Mesothelial cell of epicardium (in vitro differentiated cells): ENCODE measurements at regions not wholly inside any gene's neighbourhood (a gene's known extent, or its start where the extent isn't known, plus 50 kb on each side); places are given as distances from the start of the nearest gene placed in this dataset.

Experiments used
- DNase-seq, 2 experiments: peaks; one replicate each; pipeline ENCODE4 v3.0.0; 2021; ENCODE audit warnings: low spot score in 2 of 2; ENCODE audit not compliant: unreplicated experiment in 2 of 2
- H3K27ac Mint-ChIP-seq: 2 replicates; pipeline ENCODE4 v1.8.0; 2021; ENCODE audit warnings: mixed read lengths
- H3K27me3 Mint-ChIP-seq: 2 replicates; pipeline ENCODE4 v1.8.0; 2021; ENCODE audit warnings: low read depth, mixed read lengths
- H3K36me3 Mint-ChIP-seq: 2 replicates; pipeline ENCODE4 v1.8.0; 2021; ENCODE audit warnings: mixed read lengths
- H3K4me1 Mint-ChIP-seq: 2 replicates; pipeline ENCODE4 v1.8.0; 2021; ENCODE audit warnings: mixed read lengths
- H3K4me3 Mint-ChIP-seq: 2 replicates; pipeline ENCODE4 v1.8.0; 2021; ENCODE audit warnings: mild to moderate bottlenecking, moderate library complexity, mixed read lengths
- H3K9me3 Mint-ChIP-seq: 2 replicates; pipeline ENCODE4 v1.8.0; 2021; ENCODE audit warnings: mixed read lengths
- TF ChIP-seq, protein P1 (sequence below): fragments of 200-600 bp; sonication (generic); IDR thresholded peaks from one replicate; pipeline ENCODE4 v1.5.0; 2021; ENCODE audit warnings: antibody characterized with exemption; ENCODE audit not compliant: unreplicated experiment

DNA sequence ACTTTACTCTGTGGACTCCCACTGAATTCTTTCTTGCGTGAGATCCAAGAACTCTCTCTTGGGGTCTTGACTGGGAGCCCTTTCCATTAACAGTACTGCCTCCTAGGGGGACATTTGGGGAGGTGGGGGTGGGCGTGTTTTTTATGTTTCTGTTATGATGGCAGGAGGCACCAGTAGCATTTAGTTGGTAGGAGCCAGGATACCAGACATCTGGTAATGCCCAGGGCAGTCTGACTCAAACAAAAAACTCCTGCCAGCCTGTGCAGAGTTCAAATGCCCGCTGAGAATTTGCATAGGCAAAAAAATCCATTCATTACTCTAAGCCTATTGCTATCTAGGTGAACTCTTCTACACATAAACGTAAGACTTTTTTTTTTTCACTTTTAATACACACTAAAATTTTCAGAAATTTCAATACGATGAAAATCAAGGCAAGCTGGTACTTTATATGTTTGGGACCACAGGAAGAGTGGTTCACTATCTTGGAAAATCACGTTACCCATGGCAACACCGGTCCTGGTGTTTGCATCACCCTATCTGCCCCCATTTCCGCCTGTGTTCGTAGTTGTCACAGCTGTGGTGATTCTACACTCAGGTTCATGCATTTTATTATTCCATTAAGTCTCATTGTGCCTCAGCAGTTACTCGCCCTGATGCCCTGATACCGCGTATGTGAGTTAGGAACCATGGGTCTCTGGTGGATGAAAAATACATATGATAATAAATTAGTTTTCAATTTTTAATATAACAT lies 121.1 kb upstream of the XYLT1 start:
- TF ChIP-seq, protein P1, sequence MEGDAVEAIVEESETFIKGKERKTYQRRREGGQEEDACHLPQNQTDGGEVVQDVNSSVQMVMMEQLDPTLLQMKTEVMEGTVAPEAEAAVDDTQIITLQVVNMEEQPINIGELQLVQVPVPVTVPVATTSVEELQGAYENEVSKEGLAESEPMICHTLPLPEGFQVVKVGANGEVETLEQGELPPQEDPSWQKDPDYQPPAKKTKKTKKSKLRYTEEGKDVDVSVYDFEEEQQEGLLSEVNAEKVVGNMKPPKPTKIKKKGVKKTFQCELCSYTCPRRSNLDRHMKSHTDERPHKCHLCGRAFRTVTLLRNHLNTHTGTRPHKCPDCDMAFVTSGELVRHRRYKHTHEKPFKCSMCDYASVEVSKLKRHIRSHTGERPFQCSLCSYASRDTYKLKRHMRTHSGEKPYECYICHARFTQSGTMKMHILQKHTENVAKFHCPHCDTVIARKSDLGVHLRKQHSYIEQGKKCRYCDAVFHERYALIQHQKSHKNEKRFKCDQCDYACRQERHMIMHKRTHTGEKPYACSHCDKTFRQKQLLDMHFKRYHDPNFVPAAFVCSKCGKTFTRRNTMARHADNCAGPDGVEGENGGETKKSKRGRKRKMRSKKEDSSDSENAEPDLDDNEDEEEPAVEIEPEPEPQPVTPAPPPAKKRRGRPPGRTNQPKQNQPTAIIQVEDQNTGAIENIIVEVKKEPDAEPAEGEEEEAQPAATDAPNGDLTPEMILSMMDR = no peak
- peaks cover 6% of the 10 kb centered on the region for H3K9me3 Mint-ChIP-seq
- H3K4me1 Mint-ChIP-seq = no peaks in the 10 kb centered on the region
- no peaks in the 10 kb centered on the region for H3K36me3 Mint-ChIP-seq
- no peak overlapping the region for H3K4me3 Mint-ChIP-seq
- no peak overlapping the region for H3K27ac Mint-ChIP-seq
- H3K27me3 Mint-ChIP-seq = no peaks in the 10 kb centered on the region
- no peak for DNase-seq

DNA sequence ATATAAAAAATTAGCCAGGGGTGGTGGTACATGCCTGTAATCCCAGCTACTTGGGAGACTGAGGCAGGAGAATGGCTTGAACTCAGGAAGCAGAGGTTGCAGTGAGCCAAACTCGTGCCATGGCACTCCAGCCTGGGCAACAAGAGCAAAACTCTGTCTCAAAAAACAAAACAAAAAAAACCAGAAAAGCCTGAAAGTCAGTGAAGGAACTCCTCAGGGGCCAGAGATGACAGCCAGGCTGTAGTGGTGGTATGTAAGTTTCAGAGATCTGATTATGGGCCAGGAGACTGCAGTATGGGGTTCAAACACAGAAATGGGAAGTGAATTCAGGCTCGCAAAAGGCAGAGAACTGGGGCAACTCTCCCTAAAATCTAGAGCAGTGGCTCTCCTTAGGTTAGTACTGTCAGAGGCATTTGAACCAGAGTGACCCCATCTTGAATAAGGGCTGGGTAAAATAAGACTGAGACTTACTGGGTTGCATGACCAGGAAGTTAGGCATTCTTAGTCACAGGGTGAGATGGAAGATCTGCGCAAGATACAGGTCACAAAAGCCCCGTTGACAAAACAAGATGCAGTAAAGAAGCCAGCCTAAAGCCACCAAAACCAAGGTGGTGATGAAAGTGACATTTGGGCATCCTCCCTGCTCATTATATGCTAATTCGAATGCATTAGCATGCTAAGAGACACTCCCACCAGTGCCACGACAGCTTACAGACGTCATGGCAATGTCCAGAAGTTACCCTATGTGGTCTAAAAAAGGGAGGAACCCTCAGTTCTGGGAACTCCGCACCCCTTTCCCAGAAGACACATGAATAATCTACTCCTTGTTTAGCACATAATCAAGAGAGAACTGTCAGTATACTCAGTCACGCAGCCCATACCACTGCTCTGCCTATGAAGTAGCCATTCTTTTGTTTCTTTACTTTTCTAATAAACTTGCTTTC lies 120.2 kb upstream of the XYLT1 start:
- no peaks in the 10 kb centered on the region for H3K36me3 Mint-ChIP-seq

DNA sequence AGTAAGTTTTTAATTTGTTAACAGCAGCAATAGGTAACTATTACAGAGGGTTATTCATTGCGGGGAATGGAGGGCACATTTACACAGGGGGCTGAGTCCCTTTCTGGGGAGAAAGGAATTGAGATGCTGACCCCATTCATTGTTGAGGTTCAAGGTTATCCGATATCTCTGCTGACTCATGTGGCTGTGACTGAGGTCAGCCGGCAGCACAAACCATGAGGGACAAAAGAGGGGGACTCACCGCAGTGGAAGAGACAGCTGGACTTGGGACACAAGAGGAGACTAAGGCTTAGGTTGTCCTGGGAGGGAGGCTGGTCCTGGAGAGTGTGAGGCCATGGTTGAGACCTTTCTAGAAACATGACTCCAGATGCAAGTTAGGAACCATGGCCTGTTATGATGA lies 119.1 kb upstream of the XYLT1 start:
- H3K4me1 Mint-ChIP-seq = no peaks in the 10 kb centered on the region
- no peaks in the 10 kb centered on the region for H3K27me3 Mint-ChIP-seq
- DNase-seq = no peak
- H3K27ac Mint-ChIP-seq = no peak overlapping the region
- H3K9me3 Mint-ChIP-seq = peaks cover 3% of the 10 kb centered on the region
- TF ChIP-seq, protein P1 = no peak
- no peak overlapping the region for H3K4me3 Mint-ChIP-seq
- no peaks in the 10 kb centered on the region for H3K36me3 Mint-ChIP-seq

More for the DNA sequence above, 120.2 kb upstream of the XYLT1 start:
- TF ChIP-seq, protein P1 = no peak
- Mint-ChIP-seq H3K9me3 (peaks cover 6% of the 10 kb centered on the region), H3K27ac (no peak overlapping the region), H3K27me3 (no peaks in the 10 kb centered on the region), H3K4me3 (no peak overlapping the region), H3K4me1 (no peaks in the 10 kb centered on the region)
- no peak for DNase-seq

- Mint-ChIP-seq H3K4me1 (no peaks in the 10 kb centered on the region), H3K36me3 (peaks cover 2% of the 10 kb centered on the region), H3K27me3 (no peaks in the 10 kb centered on the region), H3K4me3 (no peak overlapping the region), H3K27ac (no peak overlapping the region), H3K9me3 (peaks cover 16% of the 10 kb centered on the region)
- TF ChIP-seq, protein P1 = no peak
- DNase-seq = no peak
Measured at GRCh38 chr16:17585449-17586074, 114.8 kb upstream of the XYLT1 start.

DNA sequence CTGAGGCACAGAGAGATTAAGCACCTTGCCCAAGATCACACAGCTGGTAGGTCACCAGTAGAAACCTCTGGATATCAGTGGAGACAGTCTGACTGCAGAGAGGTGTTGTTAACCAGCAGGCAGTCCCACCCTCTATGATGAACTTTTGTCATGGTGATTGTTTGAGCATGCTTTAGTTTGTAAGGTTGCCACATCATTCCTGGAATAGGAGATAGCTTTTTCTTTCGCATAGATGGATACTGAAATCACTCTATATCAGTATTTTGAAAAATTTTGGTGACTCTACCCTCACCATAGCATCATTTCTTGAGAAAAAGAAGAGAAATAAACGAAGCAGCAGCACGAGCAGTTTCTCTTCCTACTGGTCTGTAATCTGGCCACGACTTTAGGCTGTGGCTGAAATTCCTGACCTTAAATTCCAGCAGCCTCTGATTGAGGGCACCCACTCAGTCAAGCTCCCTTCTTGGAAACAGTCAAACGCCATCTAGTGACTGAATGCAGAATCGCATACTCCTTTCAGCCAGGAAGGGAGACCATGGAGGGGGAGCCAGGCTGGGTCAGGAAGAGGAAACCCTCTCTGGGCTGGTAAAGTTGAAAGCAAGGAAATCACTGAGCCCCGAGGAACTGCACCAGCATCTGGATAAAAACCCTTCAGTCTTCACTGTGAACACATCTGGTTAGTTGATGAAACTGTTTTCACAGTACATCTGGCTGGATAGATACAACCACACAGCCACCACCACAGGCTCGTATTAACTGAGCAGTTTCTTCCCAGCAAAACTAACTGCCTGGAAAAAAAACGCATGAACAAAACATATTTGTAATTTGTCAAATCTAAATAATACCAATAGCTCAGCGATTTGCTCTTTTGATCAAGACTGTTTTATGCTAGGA lies 108.5 kb upstream of the XYLT1 start:
- no peak overlapping the region for H3K4me3 Mint-ChIP-seq
- peaks cover 14% of the 10 kb centered on the region for H3K9me3 Mint-ChIP-seq
- H3K36me3 Mint-ChIP-seq = peaks cover 2% of the 10 kb centered on the region
- DNase-seq = peak in 1 of 2 experiments; percentile 62
- TF ChIP-seq, protein P1 = peak; percentile 69
- H3K27me3 Mint-ChIP-seq = no peaks in the 10 kb centered on the region
- no peak overlapping the region for H3K27ac Mint-ChIP-seq
- peaks cover 3% of the 10 kb centered on the region for H3K4me1 Mint-ChIP-seq
